ENCODE measurements at regions not wholly inside any gene's neighbourhood (a gene's known extent, or its start where the extent isn't known, plus 50 kb on each side); places are given as distances from the start of the nearest gene placed in this dataset. TPM values are rescaled to one million over a fixed set of nuclear protein-coding genes. Genes with fewer than 3 reads are reported as not detected.

GRCh38 chr9:32334112-32334511 is 50.3 kb upstream of the ACO1 start:
- H3K27me3 ChIP-seq = no peaks in the 10 kb centered on the region
- Mint-ChIP-seq H3K9me3 (peaks cover 9% of the 10 kb centered on the region), H3K27ac (no peak overlapping the region), H3K4me1 (peaks cover 19% of the 10 kb centered on the region), H3K4me3 (no peak overlapping the region), H3K27me3 (ENCODE audit: insufficient read depth, low read depth) (peaks cover 4% of the 10 kb centered on the region), H3K36me3 (no peaks in the 10 kb centered on the region)
- no peak for DNase-seq (ENCODE audit: low spot score)
- H3K4me2 ChIP-seq = no peak overlapping the region
- no peaks in the 10 kb centered on the region for H3K79me2 ChIP-seq (ENCODE audit: low read depth)
- peaks cover 35% of the 10 kb centered on the region for H3K4me1 ChIP-seq
- peaks cover 8% of the 10 kb centered on the region for H3F3A ChIP-seq (ENCODE audit: low read depth)
- H2AFZ ChIP-seq (replicated peaks) = no peak overlapping the region
- TF ChIP-seq CTCF (IDR thresholded peaks at IDR 0.05) = no peak
- TF ChIP-seq EZH2phosphoT487 (IDR thresholded peaks at IDR 0.05) = no peak
- TF ChIP-seq EZH2 (IDR thresholded peaks at IDR 0.05) = no peak
- H3K9me3 ChIP-seq (ENCODE audit: low read depth) = peaks cover 4% of the 10 kb centered on the region
- H3K36me3 ChIP-seq = no peaks in the 10 kb centered on the region
- H3K9ac ChIP-seq = no peak overlapping the region
- H3K27ac ChIP-seq = no peak overlapping the region
- H3K4me3 ChIP-seq = no peak overlapping the region
- H4K20me1 ChIP-seq (ENCODE audit: low read depth) = no peaks in the 10 kb centered on the region

MicroRNAs in the stretch of these regions (microRNA counts, 767-probe panel; counts per million panel counts)
- 460 counts per million, percentile 90 among the panel's probes with 10 or more counts for microRNA hsa-miR-873-5p
- microRNA hsa-miR-876-3p = 460 counts per million, percentile 90 among the panel's probes with 10 or more counts
- 460 counts per million, percentile 90 among the panel's probes with 10 or more counts for microRNA hsa-miR-876-5p

Small RNA genes in the stretch of these regions (microRNA-seq; reads per million reads assigned to microRNA genes)
- gene MIR873 (3.1 reads per million, percentile 14 among the genes with 10 or more reads in this experiment), gene MIR876 (1.1 reads per million)

Small RNA genes in the stretch of these regions (small RNA-seq; reads per million reads assigned to genes)
- gene MIR873 (2.7 reads per million, percentile 90 among the genes with 10 or more reads in this experiment), gene MIR876 (not detected), gene RNA5SP281 (not detected)

Data from neural progenitor cell (in vitro differentiated cells).